DOHH2 (cell line): ENCODE measurements at regions not wholly inside any gene's neighbourhood (a gene's known extent, or its start where the extent isn't known, plus 50 kb on each side); places are given as distances from the start of the nearest gene placed in this dataset.

ENCODE experiments used
- EZH2phosphoT487 ChIP-seq: fragments of 200-600 bp; sonication (generic); IDR thresholded peaks from 2 replicates; pipeline ENCODE4 v1.6.1; 2017; ENCODE audit warnings: borderline replicate concordance, mild to moderate bottlenecking, antibody characterized with exemption, low read length, moderate library complexity, mixed read lengths
- TF ChIP-seq, protein P1 (sequence below): fragments of 200-600 bp; sonication (generic); IDR thresholded peaks from one replicate; pipeline ENCODE4 v1.5.1; 2014; ENCODE audit warnings: antibody characterized with exemption, mild to moderate bottlenecking, low read depth, low read length; ENCODE audit not compliant: poor library complexity, severe bottlenecking

DNA sequence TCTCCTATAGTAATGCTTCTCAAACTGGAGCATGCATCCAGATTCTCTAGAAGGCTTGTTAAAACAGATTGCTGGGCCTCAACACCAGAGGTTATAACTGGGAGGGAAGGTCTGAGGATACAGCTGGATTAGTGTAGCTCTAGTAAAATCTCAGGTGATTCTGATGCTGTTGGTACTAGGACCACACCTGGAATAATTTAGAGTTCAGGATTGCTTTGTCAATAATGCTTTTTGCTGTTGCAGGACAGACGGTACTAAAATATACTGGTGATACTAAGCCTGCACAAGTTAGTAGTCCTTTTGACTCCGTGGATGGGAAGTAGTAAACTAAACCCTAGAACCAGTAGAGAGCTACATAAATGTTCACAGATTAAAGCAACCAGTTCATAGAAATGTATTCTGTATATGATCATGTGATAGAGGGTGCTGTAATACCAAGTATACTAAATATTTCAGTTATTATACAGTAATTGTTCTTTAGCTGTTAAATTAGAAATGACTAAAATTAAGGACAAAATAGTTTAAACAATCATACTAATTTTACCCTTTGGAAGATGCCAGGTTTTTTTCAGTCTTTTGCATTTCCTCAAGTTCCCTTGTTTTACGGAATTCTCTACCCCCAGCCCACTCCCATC lies 258.2 kb upstream of the STARD13 start:
- TF ChIP-seq, protein P1, sequence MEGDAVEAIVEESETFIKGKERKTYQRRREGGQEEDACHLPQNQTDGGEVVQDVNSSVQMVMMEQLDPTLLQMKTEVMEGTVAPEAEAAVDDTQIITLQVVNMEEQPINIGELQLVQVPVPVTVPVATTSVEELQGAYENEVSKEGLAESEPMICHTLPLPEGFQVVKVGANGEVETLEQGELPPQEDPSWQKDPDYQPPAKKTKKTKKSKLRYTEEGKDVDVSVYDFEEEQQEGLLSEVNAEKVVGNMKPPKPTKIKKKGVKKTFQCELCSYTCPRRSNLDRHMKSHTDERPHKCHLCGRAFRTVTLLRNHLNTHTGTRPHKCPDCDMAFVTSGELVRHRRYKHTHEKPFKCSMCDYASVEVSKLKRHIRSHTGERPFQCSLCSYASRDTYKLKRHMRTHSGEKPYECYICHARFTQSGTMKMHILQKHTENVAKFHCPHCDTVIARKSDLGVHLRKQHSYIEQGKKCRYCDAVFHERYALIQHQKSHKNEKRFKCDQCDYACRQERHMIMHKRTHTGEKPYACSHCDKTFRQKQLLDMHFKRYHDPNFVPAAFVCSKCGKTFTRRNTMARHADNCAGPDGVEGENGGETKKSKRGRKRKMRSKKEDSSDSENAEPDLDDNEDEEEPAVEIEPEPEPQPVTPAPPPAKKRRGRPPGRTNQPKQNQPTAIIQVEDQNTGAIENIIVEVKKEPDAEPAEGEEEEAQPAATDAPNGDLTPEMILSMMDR: no peak
- TF ChIP-seq EZH2phosphoT487: no peak
